ENCODE measurements at regions not wholly inside any gene's neighbourhood (a gene's known extent, or its start where the extent isn't known, plus 50 kb on each side); places are given as distances from the start of the nearest gene placed in this dataset.

DNA sequence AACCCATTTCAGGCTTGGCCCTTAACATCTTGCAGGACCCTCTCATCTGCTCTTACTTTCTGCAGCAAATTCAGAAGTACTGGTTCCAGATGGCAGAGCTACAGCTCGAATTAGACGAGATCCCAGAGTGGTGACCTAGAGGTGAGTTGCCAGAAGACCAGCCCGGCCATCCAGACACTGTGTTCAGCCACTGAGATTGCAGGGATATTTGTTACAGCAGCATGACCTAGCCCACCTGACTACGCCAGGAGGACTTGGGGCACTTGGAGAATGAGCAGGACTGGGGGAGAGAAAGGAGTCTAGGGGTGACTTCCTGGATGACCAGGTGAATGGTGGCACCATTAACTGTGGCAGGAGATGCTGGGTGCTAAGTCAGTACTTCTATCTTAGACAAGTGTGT, 67.2 kb upstream of the ID2 start:
- H3K4me1 ChIP-seq = no peaks in the 10 kb centered on the region
- no peak overlapping the region for H3K4me3 ChIP-seq (replicated peaks in 1 of 3)
- WGBS, 2 donors = 75 to 84% methylated on average over 4 of the region's 4 CpGs
- no peak overlapping the region for H3K27ac ChIP-seq
- no peaks in the 10 kb centered on the region for H3K27me3 ChIP-seq
- no peak for DNase-seq
- H3K9me3 ChIP-seq = no peaks in the 10 kb centered on the region
- TF ChIP-seq, protein P1, sequence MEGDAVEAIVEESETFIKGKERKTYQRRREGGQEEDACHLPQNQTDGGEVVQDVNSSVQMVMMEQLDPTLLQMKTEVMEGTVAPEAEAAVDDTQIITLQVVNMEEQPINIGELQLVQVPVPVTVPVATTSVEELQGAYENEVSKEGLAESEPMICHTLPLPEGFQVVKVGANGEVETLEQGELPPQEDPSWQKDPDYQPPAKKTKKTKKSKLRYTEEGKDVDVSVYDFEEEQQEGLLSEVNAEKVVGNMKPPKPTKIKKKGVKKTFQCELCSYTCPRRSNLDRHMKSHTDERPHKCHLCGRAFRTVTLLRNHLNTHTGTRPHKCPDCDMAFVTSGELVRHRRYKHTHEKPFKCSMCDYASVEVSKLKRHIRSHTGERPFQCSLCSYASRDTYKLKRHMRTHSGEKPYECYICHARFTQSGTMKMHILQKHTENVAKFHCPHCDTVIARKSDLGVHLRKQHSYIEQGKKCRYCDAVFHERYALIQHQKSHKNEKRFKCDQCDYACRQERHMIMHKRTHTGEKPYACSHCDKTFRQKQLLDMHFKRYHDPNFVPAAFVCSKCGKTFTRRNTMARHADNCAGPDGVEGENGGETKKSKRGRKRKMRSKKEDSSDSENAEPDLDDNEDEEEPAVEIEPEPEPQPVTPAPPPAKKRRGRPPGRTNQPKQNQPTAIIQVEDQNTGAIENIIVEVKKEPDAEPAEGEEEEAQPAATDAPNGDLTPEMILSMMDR (IDR thresholded peaks at IDR 0.05) = no peak
- TF ChIP-seq POLR2A (IDR thresholded peaks at IDR 0.05) = no peak
- no peaks in the 10 kb centered on the region for H3K36me3 ChIP-seq
- intact Hi-C loops (cut with DNase I) = no loop called here

- no peaks in the 10 kb centered on the region for H3K4me1 ChIP-seq
- DNase-seq = no peak
- H3K4me3 ChIP-seq (replicated peaks in 1 of 3) = no peak overlapping the region
- no peak overlapping the region for H3K27ac ChIP-seq
- intact Hi-C loops (cut with DNase I) = no loop called here
- WGBS, 2 donors = 94 to 98% methylated on average over 6 of the region's 6 CpGs
- H3K36me3 ChIP-seq = no peaks in the 10 kb centered on the region
- H3K27me3 ChIP-seq = no peaks in the 10 kb centered on the region
- TF ChIP-seq, protein P1 (IDR thresholded peaks at IDR 0.05) = no peak
- TF ChIP-seq POLR2A (IDR thresholded peaks at IDR 0.05) = no peak
- no peaks in the 10 kb centered on the region for H3K9me3 ChIP-seq
These were observed 66.6 kb upstream of the ID2 start for GRCh38 chr2:8615252-8615575.

GRCh38 chr2:8615576-8616281, 66.1 kb upstream of the ID2 start:
- H3K27ac ChIP-seq = no peak overlapping the region
- no peaks in the 10 kb centered on the region for H3K27me3 ChIP-seq
- no peaks in the 10 kb centered on the region for H3K9me3 ChIP-seq
- H3K4me3 ChIP-seq (replicated peaks in 1 of 3) = no peak overlapping the region
- 94 to 97% methylated on average over 14 of the region's 14 CpGs for WGBS, 2 donors
- no peaks in the 10 kb centered on the region for H3K4me1 ChIP-seq
- intact Hi-C loops (cut with DNase I) = no loop called here
- DNase-seq = no peak
- TF ChIP-seq POLR2A (IDR thresholded peaks at IDR 0.05) = no peak
- TF ChIP-seq, protein P1 (IDR thresholded peaks at IDR 0.05) = no peak
- no peaks in the 10 kb centered on the region for H3K36me3 ChIP-seq

DNA sequence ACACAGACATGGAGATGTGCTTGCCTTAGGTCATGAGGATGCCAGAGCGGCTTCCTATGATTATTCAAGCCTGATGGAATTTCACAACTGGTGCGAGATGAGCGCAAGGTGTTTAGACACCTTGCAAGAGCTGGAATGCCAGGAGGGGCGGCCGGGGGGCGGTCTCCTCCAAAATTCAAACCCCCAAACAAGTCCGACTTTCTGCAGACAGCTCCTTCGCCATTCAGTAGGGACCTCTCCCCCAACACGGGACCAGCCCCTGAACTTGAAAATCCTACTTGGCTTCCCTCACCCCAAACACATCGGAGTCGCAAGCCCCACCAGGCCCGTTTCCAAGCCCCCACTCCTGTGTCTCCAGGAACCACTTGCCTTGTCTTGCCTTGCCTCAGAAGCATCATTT, 64.8 kb upstream of the ID2 start:
- TF ChIP-seq POLR2A (IDR thresholded peaks at IDR 0.05) = no peak
- TF ChIP-seq, protein P1 (IDR thresholded peaks at IDR 0.05) = no peak
- WGBS, 2 donors = 90 to 93% methylated on average over 12 of the region's 12 CpGs
- intact Hi-C loops (cut with DNase I) = no loop called here
- Histone ChIP-seq H3K9me3 (no peaks in the 10 kb centered on the region), H3K4me3 (replicated peaks in 1 of 3) (no peak overlapping the region), H3K36me3 (no peaks in the 10 kb centered on the region), H3K27me3 (no peaks in the 10 kb centered on the region), H3K4me1 (no peaks in the 10 kb centered on the region), H3K27ac (no peak overlapping the region)
- DNase-seq = no peak

DNA sequence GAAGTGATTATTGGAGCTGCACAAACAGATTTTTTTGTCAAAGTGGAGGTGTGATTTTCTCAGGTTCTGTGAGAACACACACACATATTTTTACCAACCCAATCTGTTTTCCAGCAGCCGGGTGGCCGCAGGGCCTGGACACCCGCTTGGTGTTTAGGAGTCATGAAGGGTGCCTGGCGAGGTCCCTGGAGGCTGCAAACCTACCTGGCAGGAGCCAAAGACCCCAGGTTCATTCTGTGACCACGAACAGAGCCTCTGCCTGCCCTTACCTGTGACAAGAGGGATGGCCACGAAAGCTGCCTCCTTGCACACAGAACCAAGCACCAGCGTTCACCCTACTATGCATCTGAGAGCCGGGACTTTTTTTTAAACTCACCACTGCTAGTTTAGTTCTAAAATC, 64.3 kb upstream of the ID2 start:
- TF ChIP-seq, protein P1 (IDR thresholded peaks at IDR 0.05) = no peak
- TF ChIP-seq POLR2A (IDR thresholded peaks at IDR 0.05) = no peak
- no peak overlapping the region for H3K4me3 ChIP-seq (replicated peaks in 1 of 3)
- WGBS, 2 donors = 89 to 98% methylated on average over 6 to 8 of the region's 8 CpGs
- DNase-seq = no peak
- no peaks in the 10 kb centered on the region for H3K27me3 ChIP-seq
- H3K9me3 ChIP-seq = no peaks in the 10 kb centered on the region
- H3K4me1 ChIP-seq = no peaks in the 10 kb centered on the region
- no peak overlapping the region for H3K27ac ChIP-seq
- intact Hi-C loops (cut with DNase I) = no loop called here
- H3K36me3 ChIP-seq = no peaks in the 10 kb centered on the region
